SK-N-SH treated with all-trans-retinoic acid at 6 μM for 48 hours (cell line): ENCODE measurements at regions not wholly inside any gene's neighbourhood (a gene's known extent, or its start where the extent isn't known, plus 50 kb on each side); places are given as distances from the start of the nearest gene placed in this dataset.
"Not testable (repeated sequence)": the region's sequence is repeated elsewhere in the genome, so short reads cannot be mapped to it uniquely, and the experiment has no call there.

Experiments
- ATAC-seq: fragments of 200-7000 bp; cut with Tn5 transposase; 3 replicates; pipeline ENCODE4 v1.9.1; 2020; ENCODE audit warnings: mild to moderate bottlenecking, moderate library complexity
- ARNTL ChIP-seq: fragments of 450-650 bp; formaldehyde crosslinking; IDR thresholded peaks from 2 replicates; pipeline ENCODE4 v1.5.0; 2020; ENCODE audit warnings: low read depth, mild to moderate bottlenecking, moderate library complexity, borderline replicate concordance
- BACH2 ChIP-seq: fragments of 250-450 bp; sonication (Bioruptor Pico); IDR thresholded peaks from 2 replicates; pipeline ENCODE4 v1.9.0; 2021; ENCODE audit warnings: mild to moderate bottlenecking, borderline replicate concordance
- CREB5 ChIP-seq: fragments of 250-450 bp; sonication (Bioruptor Pico); IDR thresholded peaks from 2 replicates; pipeline ENCODE4 v1.5.1; 2020; ENCODE audit warnings: low read depth, mild to moderate bottlenecking, moderate library complexity
- CSDC2 ChIP-seq: fragments of 250-450 bp; sonication (Bioruptor Pico); IDR thresholded peaks from 2 replicates; pipeline ENCODE4 v1.5.0; 2020; ENCODE audit warnings: mild to moderate bottlenecking, moderate library complexity
- CSRNP3 ChIP-seq: fragments of 250-450 bp; sonication (Bioruptor Pico); IDR thresholded peaks from 2 replicates; pipeline ENCODE4 v1.5.1; 2021; ENCODE audit warnings: mild to moderate bottlenecking, moderate library complexity
- ESRRG ChIP-seq: fragments of 250-450 bp; sonication (Bioruptor Pico); IDR thresholded peaks from 2 replicates; pipeline ENCODE4 v1.6.1; 2021; ENCODE audit warnings: mild to moderate bottlenecking
- GLIS3 ChIP-seq: fragments of 250-450 bp; sonication (Bioruptor Pico); IDR thresholded peaks from 2 replicates; pipeline ENCODE4 v1.5.0; 2020; ENCODE audit warnings: mild to moderate bottlenecking, moderate library complexity
- ISL1 ChIP-seq: fragments of 250-450 bp; sonication (Bioruptor Pico); IDR thresholded peaks from 2 replicates; pipeline ENCODE4 v2.1.2; 2022; ENCODE audit warnings: mild to moderate bottlenecking, moderate library complexity
- OSR1 ChIP-seq: fragments of 250-450 bp; sonication (Bioruptor Pico); IDR thresholded peaks from 2 replicates; pipeline ENCODE4 v1.8.0; 2022; ENCODE audit warnings: moderate library complexity, mild to moderate bottlenecking, inconsistent platforms
- PATZ1 ChIP-seq: fragments of 250-450 bp; sonication (Bioruptor Pico); IDR thresholded peaks from 2 replicates; pipeline ENCODE4 v1.8.0; 2020; ENCODE audit warnings: mild to moderate bottlenecking, moderate library complexity, borderline replicate concordance
- POU6F1 ChIP-seq: fragments of 250-450 bp; sonication (Bioruptor Pico); IDR thresholded peaks from 2 replicates; pipeline ENCODE4 v1.8.0; 2021; ENCODE audit warnings: low read depth, mild to moderate bottlenecking, moderate library complexity, borderline replicate concordance
- PPARA ChIP-seq: fragments of 250-450 bp; sonication (Bioruptor Pico); IDR thresholded peaks from 2 replicates; pipeline ENCODE4 v1.5.0; 2020; ENCODE audit warnings: mild to moderate bottlenecking, borderline replicate concordance
- RARB ChIP-seq: fragments of 250-450 bp; sonication (Bioruptor Pico); IDR thresholded peaks from 2 replicates; pipeline ENCODE4 v1.8.0; 2021; ENCODE audit warnings: mild to moderate bottlenecking, moderate library complexity
- SNAI2 ChIP-seq: fragments of 250-450 bp; sonication (Bioruptor Pico); IDR thresholded peaks from 2 replicates; pipeline ENCODE4 v1.5.0; 2020; ENCODE audit warnings: mild to moderate bottlenecking, moderate library complexity
- TCF4 ChIP-seq: fragments of 250-450 bp; sonication (Bioruptor Pico); IDR thresholded peaks from 2 replicates; pipeline ENCODE4 v1.8.0; 2021; ENCODE audit warnings: mild to moderate bottlenecking, moderate library complexity, borderline replicate concordance
- TOX ChIP-seq: fragments of 250-450 bp; sonication (Bioruptor Pico); IDR thresholded peaks from 2 replicates; pipeline ENCODE4 v1.8.0; 2021; ENCODE audit warnings: mild to moderate bottlenecking, moderate library complexity, borderline replicate concordance
- TSHZ2 ChIP-seq: fragments of 250-450 bp; sonication (Bioruptor Pico); IDR thresholded peaks from 2 replicates; pipeline ENCODE4 v1.5.0; 2020; ENCODE audit warnings: mild to moderate bottlenecking, moderate library complexity
- ZC3H10 ChIP-seq: fragments of 250-450 bp; sonication (Bioruptor Pico); IDR thresholded peaks from 2 replicates; pipeline ENCODE4 v1.5.1; 2021; ENCODE audit warnings: mild to moderate bottlenecking, moderate library complexity
- ZFP3 ChIP-seq: fragments of 250-450 bp; sonication (Bioruptor Pico); IDR thresholded peaks from 2 replicates; pipeline ENCODE4 v1.5.0; 2020; ENCODE audit warnings: mild to moderate bottlenecking, moderate library complexity
- ZFP30 ChIP-seq: fragments of 450-650 bp; formaldehyde crosslinking; IDR thresholded peaks from 2 replicates; pipeline ENCODE4 v1.5.0; 2022; ENCODE audit warnings: mild to moderate bottlenecking, moderate library complexity
- ZNF565 ChIP-seq: fragments of 450-650 bp; formaldehyde crosslinking; conservative IDR thresholded peaks from 2 replicates; pipeline ENCODE4 v1.5.0; 2020; ENCODE audit warnings: low read depth, mild to moderate bottlenecking, moderate library complexity
- ZNF70 ChIP-seq: fragments of 450-650 bp; formaldehyde crosslinking; IDR thresholded peaks from 2 replicates; pipeline ENCODE4 v1.5.0; 2020; ENCODE audit warnings: mild to moderate bottlenecking, moderate library complexity
- ZNF8 ChIP-seq: fragments of 450-650 bp; formaldehyde crosslinking; IDR thresholded peaks from 2 replicates; pipeline ENCODE4 v1.5.0; 2020; ENCODE audit warnings: mild to moderate bottlenecking, moderate library complexity

- no peak for ATAC-seq
- TF ChIP-seq CREB5 (CRISPR knock-in tag) = no peak
- no peak for TF ChIP-seq SNAI2 (CRISPR knock-in tag)
- no peak for TF ChIP-seq TSHZ2 (CRISPR knock-in tag)
- no peak for TF ChIP-seq POU6F1 (CRISPR knock-in tag)
- no peak for TF ChIP-seq ZNF565 (CRISPR knock-in tag)
- TF ChIP-seq PPARA (CRISPR knock-in tag) = no peak
- no peak for TF ChIP-seq ZFP3
- TF ChIP-seq PATZ1 (CRISPR knock-in tag) = no peak
- no peak for TF ChIP-seq TOX (CRISPR knock-in tag)
- no peak for TF ChIP-seq ZFP30
- TF ChIP-seq ISL1 (CRISPR knock-in tag) = no peak
- no peak for TF ChIP-seq ARNTL
- no peak for TF ChIP-seq CSDC2 (CRISPR knock-in tag)
- TF ChIP-seq GLIS3 = no peak
- TF ChIP-seq ZNF8 = no peak
- TF ChIP-seq TCF4 (CRISPR knock-in tag) = no peak
- TF ChIP-seq RARB (CRISPR knock-in tag) = no peak
- no peak for TF ChIP-seq BACH2 (CRISPR knock-in tag)
- no peak for TF ChIP-seq ESRRG
Observed at GRCh38 chr10:23793577-23793976, 354.7 kb downstream of the OTUD1 start.

- not testable (repeated sequence) for ATAC-seq
Observed at GRCh38 chr10:23797452-23797851, 358.6 kb downstream of the OTUD1 start.

GRCh38 chr10:23804125-23804524, 365.2 kb downstream of the OTUD1 start:
- no peak for TF ChIP-seq ARNTL
- no peak for TF ChIP-seq ZNF8
- no peak for TF ChIP-seq ZFP30
- TF ChIP-seq OSR1 (CRISPR knock-in tag) = no peak
- no peak for TF ChIP-seq GLIS3
- no peak for TF ChIP-seq TCF4 (CRISPR knock-in tag)
- no peak for TF ChIP-seq BACH2 (CRISPR knock-in tag)
- TF ChIP-seq CSDC2 (CRISPR knock-in tag) = no peak
- no peak for TF ChIP-seq RARB (CRISPR knock-in tag)
- ATAC-seq = no peak

GRCh38 chr10:23813687-23814086, 374.8 kb downstream of the OTUD1 start:
- ATAC-seq = no peak
- TF ChIP-seq PPARA (CRISPR knock-in tag) (no peak), SNAI2 (CRISPR knock-in tag) (no peak), ZNF70 (CRISPR knock-in tag) (no peak), CSRNP3 (no peak), ZC3H10 (CRISPR knock-in tag) (no peak), ZNF8 (no peak), TOX (CRISPR knock-in tag) (no peak), POU6F1 (CRISPR knock-in tag) (no peak), BACH2 (CRISPR knock-in tag) (no peak), CREB5 (CRISPR knock-in tag) (no peak), ZNF565 (CRISPR knock-in tag) (no peak)
